ENCODE measurements at regions not wholly inside any gene's neighbourhood (a gene's known extent, or its start where the extent isn't known, plus 50 kb on each side); places are given as distances from the start of the nearest gene placed in this dataset.

GRCh38 chr11:95372097-95372656 is 141.2 kb upstream of the SESN3 start:
- Histone ChIP-seq H3K27ac (no peak overlapping the region), H3K4me1 (ENCODE audit: low read depth, poor library complexity, severe bottlenecking) (no peaks in the 10 kb centered on the region), H3K36me3 (ENCODE audit: insufficient read depth) (no peaks in the 10 kb centered on the region), H3K79me2 (ENCODE audit: insufficient read depth, low read depth) (no peaks in the 10 kb centered on the region), H3K9ac (no peak overlapping the region), H2AFZ (ENCODE audit: low read depth) (no peak overlapping the region), H4K20me1 (ENCODE audit: insufficient read depth) (no peaks in the 10 kb centered on the region), H3K4me3 (IDR thresholded peaks at IDR 0.05; ENCODE audit: insufficient read depth, low read depth, low read length) (no peak overlapping the region), H3K27me3 (ENCODE audit: insufficient read depth, low read depth) (no peaks in the 10 kb centered on the region), H3K4me2 (no peak overlapping the region)
- no peak for TF ChIP-seq CTCF (conservative IDR thresholded peaks at IDR 0.05; ENCODE audit: low read depth, low read length)

- H3K27me3 ChIP-seq (ENCODE audit: insufficient read depth, low read depth): no peaks in the 10 kb centered on the region
- H3K4me3 ChIP-seq (IDR thresholded peaks at IDR 0.05; ENCODE audit: insufficient read depth, low read depth, low read length): no peak overlapping the region
- no peak for TF ChIP-seq CTCF (conservative IDR thresholded peaks at IDR 0.05; ENCODE audit: low read depth, low read length)
- H3K79me2 ChIP-seq (ENCODE audit: insufficient read depth, low read depth): no peaks in the 10 kb centered on the region
- H3K27ac ChIP-seq: no peak overlapping the region
- H4K20me1 ChIP-seq (ENCODE audit: insufficient read depth): no peaks in the 10 kb centered on the region
- no peaks in the 10 kb centered on the region for H3K36me3 ChIP-seq (ENCODE audit: insufficient read depth)
- no peaks in the 10 kb centered on the region for H3K4me1 ChIP-seq (ENCODE audit: low read depth, poor library complexity, severe bottlenecking)
- H3K4me2 ChIP-seq: no peak overlapping the region
- no peak overlapping the region for H2AFZ ChIP-seq (ENCODE audit: low read depth)
- H3K9ac ChIP-seq: no peak overlapping the region
Measured at GRCh38 chr11:95371153-95371552, 140.2 kb upstream of the SESN3 start.

GRCh38 chr11:95367726-95368125 is 136.7 kb upstream of the SESN3 start:
- Histone ChIP-seq H3K79me2 (ENCODE audit: insufficient read depth, low read depth) (no peaks in the 10 kb centered on the region), H4K20me1 (ENCODE audit: insufficient read depth) (no peaks in the 10 kb centered on the region), H3K9ac (no peak overlapping the region), H3K4me2 (no peak overlapping the region), H3K4me3 (IDR thresholded peaks at IDR 0.05; ENCODE audit: insufficient read depth, low read depth, low read length) (no peak overlapping the region), H3K36me3 (ENCODE audit: insufficient read depth) (no peaks in the 10 kb centered on the region), H3K4me1 (ENCODE audit: low read depth, poor library complexity, severe bottlenecking) (no peaks in the 10 kb centered on the region), H3K27ac (no peak overlapping the region), H2AFZ (ENCODE audit: low read depth) (no peak overlapping the region), H3K27me3 (ENCODE audit: insufficient read depth, low read depth) (no peaks in the 10 kb centered on the region)
- no peak for TF ChIP-seq CTCF (conservative IDR thresholded peaks at IDR 0.05; ENCODE audit: low read depth, low read length)

- no peak for TF ChIP-seq CTCF (conservative IDR thresholded peaks at IDR 0.05; ENCODE audit: low read depth, low read length)
- no peak overlapping the region for H3K4me2 ChIP-seq
Measured at GRCh38 chr11:95365348-95365747, 134.3 kb upstream of the SESN3 start.

More at GRCh38 chr11:95365348-95365747, 134.3 kb upstream of the SESN3 start:
- Histone ChIP-seq H2AFZ (ENCODE audit: low read depth) (no peak overlapping the region), H3K4me1 (ENCODE audit: low read depth, poor library complexity, severe bottlenecking) (no peaks in the 10 kb centered on the region), H3K27me3 (ENCODE audit: insufficient read depth, low read depth) (no peaks in the 10 kb centered on the region), H3K4me3 (IDR thresholded peaks at IDR 0.05; ENCODE audit: insufficient read depth, low read depth, low read length) (no peak overlapping the region), H3K79me2 (ENCODE audit: insufficient read depth, low read depth) (no peaks in the 10 kb centered on the region), H3K9ac (no peak overlapping the region), H3K36me3 (ENCODE audit: insufficient read depth) (no peaks in the 10 kb centered on the region), H4K20me1 (ENCODE audit: insufficient read depth) (no peaks in the 10 kb centered on the region), H3K27ac (no peak overlapping the region)
